IMR-90 (cell line): ENCODE measurements at regions not wholly inside any gene's neighbourhood (a gene's known extent, or its start where the extent isn't known, plus 50 kb on each side); places are given as distances from the start of the nearest gene placed in this dataset.

Experiments
- ATAC-seq: fragments of 200-7000 bp; cut with Tn5 transposase; 2 replicates; pipeline ENCODE4 v1.9.1; 2020; ENCODE audit warnings: low read depth, mild to moderate bottlenecking, moderate library complexity
- BruUV-seq: library from RNA; stranded (reverse); fragments of 400-500 nt; replicated peaks from 2 replicates; lab custom pipeline; 2021; lab: Mats Ljungman, UMichigan
- CTCF ChIA-PET: fragments of 300-600 bp; formaldehyde crosslinking; extraction: SDS; loops from one replicate; lab custom pipeline; 2021; ENCODE audit warnings: antibody characterized with exemption; lab: Yijun Ruan, JAX
- POLR2A ChIA-PET: fragments of 300-600 bp; sonication (Branson Sonifier 250); formaldehyde crosslinking; loops from one replicate; lab custom pipeline; 2022; ENCODE audit warnings: antibody characterized with exemption; ENCODE audit not compliant: unreplicated experiment; lab: Charles Lee
- DNase-seq: peaks from one replicate; pipeline ENCODE4 v3.0.0; 2013
- H2AFZ ChIP-seq: replicated peaks from 2 replicates; pipeline ENCODE3; 2013; ENCODE audit warnings: low read length, mild to moderate bottlenecking; ENCODE audit not compliant: poor library complexity
- H2AK5ac ChIP-seq: 2 replicates; pipeline ENCODE4 v1.6.1; 2013; ENCODE audit warnings: low read depth, low read length, inconsistent platforms
- H2AK9ac ChIP-seq: replicated peaks from 2 replicates; pipeline ENCODE3; 2013; ENCODE audit warnings: mild to moderate bottlenecking, low read depth, low read length, moderate library complexity; ENCODE audit not compliant: poor library complexity
- H2BK120ac ChIP-seq: 2 replicates; pipeline ENCODE4 v1.6.1; 2013; ENCODE audit warnings: low read depth, low read length, inconsistent platforms
- H2BK15ac ChIP-seq: 3 replicates; pipeline ENCODE4 v1.6.1; 2013; ENCODE audit warnings: low read depth, low read length, inconsistent platforms
- H2BK20ac ChIP-seq: 2 replicates; pipeline ENCODE4 v1.6.1; 2013; ENCODE audit warnings: low read depth, mild to moderate bottlenecking, inconsistent platforms, low read length, moderate library complexity
- H2BK5ac ChIP-seq: 2 replicates; pipeline ENCODE4 v1.6.1; 2013; ENCODE audit warnings: mild to moderate bottlenecking, low read depth, low read length, inconsistent platforms; ENCODE audit not compliant: poor library complexity, severe bottlenecking
- H3K14ac ChIP-seq: replicated peaks from 2 replicates; pipeline ENCODE4 v1.6.1; 2013; ENCODE audit warnings: low read depth, low read length, inconsistent platforms
- H3K18ac ChIP-seq: 2 replicates; pipeline ENCODE4 v1.6.1; 2013; ENCODE audit warnings: low read depth, low read length, control low read depth
- H3K23ac ChIP-seq: 2 replicates; pipeline ENCODE4 v1.6.1; 2013; ENCODE audit warnings: low read depth, low read length, inconsistent platforms
- H3K27ac ChIP-seq: 2 replicates; pipeline ENCODE4 v1.5.1; 2013; ENCODE audit warnings: mild to moderate bottlenecking, control low read depth, low read length; ENCODE audit not compliant: insufficient read depth
- H3K27me3 ChIP-seq: 2 replicates; pipeline ENCODE4 v1.6.1; 2013; ENCODE audit warnings: low read length; ENCODE audit not compliant: control insufficient read depth, insufficient read depth
- H3K36me3 ChIP-seq: 2 replicates; pipeline ENCODE4 v1.6.1; 2013; ENCODE audit warnings: low read length, mixed read lengths; ENCODE audit not compliant: control insufficient read depth, insufficient read depth
- H3K4ac ChIP-seq: 2 replicates; pipeline ENCODE4 v1.6.1; 2013; ENCODE audit warnings: low read depth, low read length, inconsistent platforms
- H3K4me1 ChIP-seq: 2 replicates; pipeline ENCODE4 v1.6.1; 2013; ENCODE audit warnings: low read length, mixed read lengths; ENCODE audit not compliant: control insufficient read depth, insufficient read depth
- H3K4me2 ChIP-seq: 2 replicates; pipeline ENCODE4 v1.6.1; 2013; ENCODE audit warnings: low read depth, mild to moderate bottlenecking, control low read depth, low read length, moderate library complexity
- H3K4me3 ChIP-seq: 2 replicates; pipeline ENCODE4 v1.5.1; 2013; ENCODE audit warnings: low read depth, mild to moderate bottlenecking, control low read depth, low read length, moderate library complexity; ENCODE audit not compliant: insufficient read depth
- H3K56ac ChIP-seq: 2 replicates; pipeline ENCODE4 v1.6.1; 2013; ENCODE audit warnings: low read length, inconsistent platforms; ENCODE audit not compliant: insufficient read depth; ENCODE audit errors: extremely low read depth
- H3K79me1 ChIP-seq, 2 experiments: 2 replicates each; pipeline ENCODE4 v1.6.1; 2013; ENCODE audit warnings: low read length in 2 of 2, inconsistent platforms in 1 of 2, low read depth in 1 of 2
- H3K9ac ChIP-seq: 2 replicates; pipeline ENCODE4 v1.6.1; 2013; ENCODE audit warnings: low read depth, low read length, control low read depth
- H3K9me1 ChIP-seq: 2 replicates; pipeline ENCODE4 v1.6.1; 2013; ENCODE audit warnings: low read length, inconsistent platforms; ENCODE audit not compliant: insufficient read depth
- H3K9me3 ChIP-seq: 2 replicates; pipeline ENCODE4 v1.6.1; 2013; ENCODE audit warnings: low read length; ENCODE audit not compliant: control insufficient read depth, insufficient read depth
- H4K20me1 ChIP-seq: 2 replicates; pipeline ENCODE4 v1.6.1; 2013; ENCODE audit warnings: low read length, inconsistent platforms; ENCODE audit not compliant: insufficient read depth
- H4K5ac ChIP-seq: 2 replicates; pipeline ENCODE4 v1.6.1; 2013; ENCODE audit warnings: mild to moderate bottlenecking, low read depth, low read length, control low read depth
- H4K8ac ChIP-seq, 2 experiments: 2 replicates each; pipeline ENCODE4 v1.6.1; 2013; ENCODE audit warnings: low read depth in 2 of 2, low read length in 2 of 2, control low read depth in 1 of 2, inconsistent platforms in 1 of 2
- H4K91ac ChIP-seq: 2 replicates; pipeline ENCODE4 v1.6.1; 2013; ENCODE audit warnings: low read depth, low read length, inconsistent platforms; ENCODE audit not compliant: insufficient read depth
- BHLHE40 ChIP-seq: fragments of 150-350 bp; IDR thresholded peaks from 2 replicates; pipeline ENCODE4 v1.6.1; 2016; ENCODE audit warnings: mild to moderate bottlenecking, low read depth, low read length
- CEBPB ChIP-seq: IDR thresholded peaks from 2 replicates; pipeline ENCODE4 v1.6.1; 2012; ENCODE audit warnings: low read depth, low read length, improper control_type of control experiment
- CHD1 ChIP-seq: IDR thresholded peaks from 2 replicates; pipeline ENCODE4 v1.6.1; 2012; ENCODE audit warnings: low read depth, low read length, improper control_type of control experiment
- FOS ChIP-seq: fragments of 150-350 bp; IDR thresholded peaks from 2 replicates; pipeline ENCODE4 v1.6.1; 2016; ENCODE audit warnings: low read depth, low read length
- MAFK ChIP-seq: IDR thresholded peaks from 2 replicates; pipeline ENCODE4 v1.6.1; 2012; ENCODE audit warnings: low read depth, low read length, improper control_type of control experiment
- MAZ ChIP-seq: IDR thresholded peaks from 2 replicates; pipeline ENCODE4 v1.6.1; 2012; ENCODE audit warnings: low read depth, mild to moderate bottlenecking, low read length, improper control_type of control experiment, moderate library complexity, borderline replicate concordance
- MXI1 ChIP-seq: IDR thresholded peaks from 2 replicates; pipeline ENCODE4 v1.6.1; 2012; ENCODE audit warnings: low read depth, mild to moderate bottlenecking, low read length, moderate library complexity, borderline replicate concordance
- POLR2A ChIP-seq: IDR thresholded peaks from 2 replicates; pipeline ENCODE4 v1.6.1; 2012; ENCODE audit warnings: mild to moderate bottlenecking, low read depth, low read length
- RAD21 ChIP-seq: IDR thresholded peaks from 2 replicates; pipeline ENCODE4 v1.6.1; 2012; ENCODE audit warnings: low read length, improper control_type of control experiment
- RCOR1 ChIP-seq: IDR thresholded peaks from 2 replicates; pipeline ENCODE4 v1.6.1; 2012; ENCODE audit warnings: mild to moderate bottlenecking, low read length, improper control_type of control experiment; ENCODE audit not compliant: insufficient replicate concordance
- RFX5 ChIP-seq: IDR thresholded peaks from 2 replicates; pipeline ENCODE4 v1.8.0; 2012; ENCODE audit warnings: low read depth, mild to moderate bottlenecking, low read length, moderate library complexity
- SMC3 ChIP-seq: fragments of 150-350 bp; IDR thresholded peaks from 2 replicates; pipeline ENCODE4 v1.6.1; 2016; ENCODE audit warnings: low read depth, mild to moderate bottlenecking, antibody characterized with exemption, low read length, moderate library complexity
- USF2 ChIP-seq: fragments of 150-350 bp; IDR thresholded peaks from 2 replicates; pipeline ENCODE4 v1.6.1; 2017; ENCODE audit warnings: mild to moderate bottlenecking, antibody characterized with exemption, low read length, low read depth
- dilution Hi-C: fragments of 300-500 bp; cut with HindIII; formaldehyde crosslinking; loops from one replicate; pipeline ENCODE4 v1.14.3; 2018; ENCODE audit warnings: low sequenced_read_pairs; ENCODE audit not compliant: unreplicated experiment
- in situ Hi-C: fragments of 300-500 bp; cut with MboI; formaldehyde crosslinking; loops from 3 replicates; pipeline ENCODE4 v1.14.3; 2019; ENCODE audit warnings: low sequenced_read_pairs, inconsistent platforms, mixed read lengths
- intact Hi-C: fragments of 100-400 bp; cut with micrococcal nuclease; formaldehyde crosslinking; loops from 2 replicates; pipeline ENCODE4 v1.10.0; 2022
- TF ChIP-seq, protein P1 (sequence below): fragments of 150-350 bp; IDR thresholded peaks from 2 replicates; pipeline ENCODE4 v1.6.1; 2016; ENCODE audit warnings: low read depth, mild to moderate bottlenecking, low read length, moderate library complexity, borderline replicate concordance
- TF ChIP-seq, protein P2 (sequence below): conservative IDR thresholded peaks from 2 replicates; pipeline ENCODE4 v1.5.1; 2012; ENCODE audit warnings: mild to moderate bottlenecking, low read depth, low read length, improper control_type of control experiment

DNA sequence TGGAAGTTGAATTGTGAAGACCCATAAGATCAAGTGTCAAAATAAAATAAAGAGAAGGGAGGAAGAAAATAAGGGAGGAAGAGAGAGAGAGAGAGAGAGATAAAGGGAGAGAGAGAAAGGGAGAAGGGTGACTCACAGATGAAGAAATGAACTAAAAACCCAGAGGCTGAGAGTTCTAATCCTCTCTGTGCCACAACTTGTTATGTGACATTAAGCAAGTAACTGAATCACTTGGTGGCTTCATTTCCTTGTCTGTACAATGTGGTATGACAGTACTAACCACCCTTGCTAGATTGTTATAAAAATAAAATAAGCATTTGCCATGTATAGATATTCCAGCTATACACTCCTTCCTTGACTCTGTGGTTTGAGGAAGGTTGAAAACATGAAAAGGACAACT, 189.0 kb upstream of the FRMD6 start:
- TF ChIP-seq, protein P1, sequence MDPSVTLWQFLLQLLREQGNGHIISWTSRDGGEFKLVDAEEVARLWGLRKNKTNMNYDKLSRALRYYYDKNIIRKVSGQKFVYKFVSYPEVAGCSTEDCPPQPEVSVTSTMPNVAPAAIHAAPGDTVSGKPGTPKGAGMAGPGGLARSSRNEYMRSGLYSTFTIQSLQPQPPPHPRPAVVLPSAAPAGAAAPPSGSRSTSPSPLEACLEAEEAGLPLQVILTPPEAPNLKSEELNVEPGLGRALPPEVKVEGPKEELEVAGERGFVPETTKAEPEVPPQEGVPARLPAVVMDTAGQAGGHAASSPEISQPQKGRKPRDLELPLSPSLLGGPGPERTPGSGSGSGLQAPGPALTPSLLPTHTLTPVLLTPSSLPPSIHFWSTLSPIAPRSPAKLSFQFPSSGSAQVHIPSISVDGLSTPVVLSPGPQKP = no peak
- TF ChIP-seq CHD1 = no peak
- TF ChIP-seq MAZ = no peak
- TF ChIP-seq RAD21 = no peak
- no peak for TF ChIP-seq FOS
- no peak for TF ChIP-seq CEBPB
- no peak for TF ChIP-seq RFX5
- TF ChIP-seq, protein P2, sequence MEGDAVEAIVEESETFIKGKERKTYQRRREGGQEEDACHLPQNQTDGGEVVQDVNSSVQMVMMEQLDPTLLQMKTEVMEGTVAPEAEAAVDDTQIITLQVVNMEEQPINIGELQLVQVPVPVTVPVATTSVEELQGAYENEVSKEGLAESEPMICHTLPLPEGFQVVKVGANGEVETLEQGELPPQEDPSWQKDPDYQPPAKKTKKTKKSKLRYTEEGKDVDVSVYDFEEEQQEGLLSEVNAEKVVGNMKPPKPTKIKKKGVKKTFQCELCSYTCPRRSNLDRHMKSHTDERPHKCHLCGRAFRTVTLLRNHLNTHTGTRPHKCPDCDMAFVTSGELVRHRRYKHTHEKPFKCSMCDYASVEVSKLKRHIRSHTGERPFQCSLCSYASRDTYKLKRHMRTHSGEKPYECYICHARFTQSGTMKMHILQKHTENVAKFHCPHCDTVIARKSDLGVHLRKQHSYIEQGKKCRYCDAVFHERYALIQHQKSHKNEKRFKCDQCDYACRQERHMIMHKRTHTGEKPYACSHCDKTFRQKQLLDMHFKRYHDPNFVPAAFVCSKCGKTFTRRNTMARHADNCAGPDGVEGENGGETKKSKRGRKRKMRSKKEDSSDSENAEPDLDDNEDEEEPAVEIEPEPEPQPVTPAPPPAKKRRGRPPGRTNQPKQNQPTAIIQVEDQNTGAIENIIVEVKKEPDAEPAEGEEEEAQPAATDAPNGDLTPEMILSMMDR = no peak
- no peak for TF ChIP-seq BHLHE40
- TF ChIP-seq POLR2A = no peak
- TF ChIP-seq SMC3 = no peak
- TF ChIP-seq USF2 = no peak
- no peak for TF ChIP-seq RCOR1
- no peak for TF ChIP-seq MAFK
- no peak for TF ChIP-seq MXI1
- no TSS peak for BruUV-seq
- Histone ChIP-seq H3K9me1 (peaks cover 6% of the 10 kb centered on the region), H2BK120ac (no peak overlapping the region), H3K4me1 (peaks cover 8% of the 10 kb centered on the region), H3K4me2 (no peak overlapping the region), H4K5ac (no peak overlapping the region), H2AK5ac (no peak overlapping the region), H4K8ac (no peak overlapping the region), H3K9ac (no peak overlapping the region), H4K20me1 (no peaks in the 10 kb centered on the region), H3K18ac (no peak overlapping the region), H4K91ac (no peak overlapping the region), H3K56ac (no peak overlapping the region), H2BK5ac (no peak overlapping the region), H3K4me3 (no peak overlapping the region), H3K23ac (no peak overlapping the region), H2AK9ac (no peak overlapping the region), H3K27ac (no peak overlapping the region), H3K36me3 (no peaks in the 10 kb centered on the region), H3K14ac (no peak overlapping the region; the same call in 1 of the 2 replicates), H3K27me3 (no peaks in the 10 kb centered on the region), H3K9me3 (no peaks in the 10 kb centered on the region), H2BK15ac (no peak overlapping the region), H2BK20ac (no peak overlapping the region), H2AFZ (no peak overlapping the region), H3K4ac (no peak overlapping the region), H3K79me1 (0 out of 4 replicates have a peak, but pooled peaks cover 0 to 3% of the 10 kb centered on the region in 2 experiments)
- intact Hi-C loops = no loop called here
- ATAC-seq = no peak
- DNase-seq = no peak
- ChIA-PET POLR2A (no interaction called here), CTCF (interaction anchor here (0.6 kb wide), 1 partner anchor 190 kb away, joined by 4 read pairs; no protein-coding TSS in a partner anchor)
- dilution Hi-C loops = no loop called here
- in situ Hi-C loops = no loop called here
